CD4-positive, alpha-beta T cell treated with Interleukin-4 for 4 hours (primary cell): ENCODE measurements at regions not wholly inside any gene's neighbourhood (a gene's known extent, or its start where the extent isn't known, plus 50 kb on each side); places are given as distances from the start of the nearest gene placed in this dataset.

Experiments
- DNase-seq: peaks from one replicate; pipeline ENCODE4 v3.0.0-alpha.2; 2020

DNA sequence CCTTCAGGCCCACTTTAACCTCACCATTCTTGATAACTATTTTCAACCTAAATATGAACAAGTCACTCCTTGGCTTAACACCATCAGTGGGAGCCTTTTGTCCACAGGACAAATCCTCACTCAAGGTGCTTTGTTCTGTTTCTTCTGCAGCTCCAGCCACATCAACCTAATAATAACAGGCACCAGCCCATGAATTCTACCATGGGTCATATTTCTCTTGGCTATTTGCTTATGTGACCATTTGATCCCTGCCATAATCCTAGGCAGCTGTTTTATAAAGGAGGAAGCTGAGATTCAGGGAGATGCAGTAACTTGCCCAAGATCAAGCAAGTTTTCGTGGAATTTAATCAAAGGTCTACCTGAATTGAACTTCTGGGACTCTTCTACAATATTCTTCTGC is 561.3 kb downstream of the DHX35 start:
- DNase-seq, result no peak

GRCh38 chr20:39518654-39519053 is 556.5 kb downstream of the DHX35 start:
- DNase-seq, result no peak

DNA sequence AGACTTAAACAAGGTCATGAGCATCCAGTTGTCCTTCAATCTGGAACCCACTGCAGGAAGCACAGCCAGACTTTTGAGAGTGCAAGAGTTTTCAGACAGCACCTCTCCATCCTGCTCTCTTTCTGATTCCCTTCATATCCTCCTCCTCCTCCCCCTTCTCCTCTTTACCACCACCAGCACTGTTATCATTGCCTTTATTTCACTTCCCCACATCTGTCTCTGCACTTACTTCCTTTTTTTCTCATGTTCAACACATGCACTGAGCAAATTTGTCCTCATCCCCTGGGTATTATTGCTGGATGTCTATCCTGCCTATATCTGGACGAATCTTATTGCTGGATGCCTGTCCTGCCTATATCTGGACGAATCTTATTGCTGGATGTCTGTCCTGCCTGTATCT is 554.8 kb downstream of the DHX35 start:
- no peak for DNase-seq

DNA sequence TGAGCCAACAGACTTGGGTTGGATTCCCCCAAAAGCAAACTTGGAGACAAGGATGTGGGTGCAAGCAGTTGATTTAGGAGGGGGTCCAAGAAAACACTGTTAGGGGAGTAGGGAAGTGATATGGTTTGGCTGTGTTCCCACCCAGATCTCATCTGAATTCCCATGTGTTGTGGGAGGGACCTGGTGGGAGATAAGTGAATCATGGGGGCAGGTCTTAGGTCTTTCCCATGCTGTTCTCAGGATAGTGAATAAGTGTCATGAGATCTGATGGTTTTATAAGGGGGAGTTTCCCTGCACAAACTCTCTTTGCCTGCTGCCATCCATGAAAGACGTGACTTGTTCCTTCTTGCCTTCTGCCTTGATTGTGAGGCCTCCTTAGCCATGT is 542.6 kb downstream of the DHX35 start:
- no peak for DNase-seq

DNA sequence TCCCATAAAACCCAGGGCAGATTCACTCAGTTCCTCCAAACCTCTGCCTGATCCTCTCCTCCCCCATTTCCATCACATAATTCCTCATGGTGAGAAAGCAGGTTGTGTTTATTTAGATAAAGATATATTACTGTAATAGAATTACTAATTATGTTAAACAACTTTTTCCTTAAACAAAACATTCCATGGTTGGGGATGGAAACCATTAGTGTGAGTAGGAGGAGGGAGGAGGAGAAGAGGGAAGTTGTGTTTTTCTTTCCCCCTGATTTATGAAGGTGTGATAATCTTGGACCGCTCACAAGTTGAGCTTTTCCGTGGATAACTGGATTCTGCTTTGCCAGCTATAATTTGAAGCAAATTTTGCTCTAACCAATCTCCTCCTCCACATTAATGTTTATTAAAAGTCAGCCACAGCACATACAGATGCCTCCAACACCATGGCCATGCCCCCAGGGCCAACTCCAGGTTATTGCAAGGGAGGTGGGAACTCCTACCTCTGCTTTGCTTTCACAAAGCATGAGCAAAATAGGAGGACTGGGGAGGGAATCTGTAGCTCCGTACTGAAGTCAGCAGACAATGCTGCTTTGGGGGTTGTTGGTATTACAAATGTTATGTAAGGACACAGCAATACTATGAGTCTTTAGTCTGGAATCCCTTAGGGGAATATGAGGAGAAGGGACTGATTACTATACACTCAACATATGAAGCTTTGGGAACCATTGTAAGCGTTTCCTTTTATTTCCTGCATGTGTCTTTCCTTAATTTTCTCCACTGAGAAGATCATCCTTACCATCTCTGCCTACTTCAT is 542.0 kb downstream of the DHX35 start:
- DNase-seq, result no peak

GRCh38 chr20:39492223-39492797 is 530.2 kb downstream of the DHX35 start:
- DNase-seq, result no peak

- DNase-seq, result no peak
These were observed 529.6 kb downstream of the DHX35 start for GRCh38 chr20:39491711-39492110.

DNA sequence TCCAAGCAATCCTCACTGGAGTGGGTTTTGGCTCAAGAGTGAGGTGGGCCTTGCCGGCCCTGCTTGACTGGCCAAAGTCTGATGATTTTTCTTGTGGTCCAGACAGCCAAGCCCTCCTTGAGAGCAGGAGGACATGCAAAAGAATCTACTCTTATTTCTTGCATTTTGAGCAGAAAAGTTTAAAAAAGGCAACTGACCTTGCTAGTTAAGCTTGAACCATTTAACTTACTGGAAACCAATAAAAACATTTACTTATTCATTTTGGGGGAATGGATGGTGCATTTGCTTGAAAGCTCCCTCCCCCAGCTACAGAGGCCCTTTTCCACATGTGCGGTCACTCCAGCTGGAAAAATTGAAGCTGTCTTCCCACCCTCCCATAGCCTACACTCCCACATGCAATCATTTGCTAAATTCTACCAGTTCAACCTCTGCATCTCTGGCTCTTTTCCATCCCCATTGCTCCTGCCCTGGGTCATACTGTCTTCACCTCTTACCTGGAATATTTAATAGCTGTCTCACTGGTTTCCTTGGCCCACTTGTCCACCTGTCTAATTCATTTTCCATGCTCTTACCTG is 527.9 kb downstream of the DHX35 start:
- no peak for DNase-seq

GRCh38 chr20:39480276-39481043 is 518.3 kb downstream of the DHX35 start:
- DNase-seq, result no peak

DNA sequence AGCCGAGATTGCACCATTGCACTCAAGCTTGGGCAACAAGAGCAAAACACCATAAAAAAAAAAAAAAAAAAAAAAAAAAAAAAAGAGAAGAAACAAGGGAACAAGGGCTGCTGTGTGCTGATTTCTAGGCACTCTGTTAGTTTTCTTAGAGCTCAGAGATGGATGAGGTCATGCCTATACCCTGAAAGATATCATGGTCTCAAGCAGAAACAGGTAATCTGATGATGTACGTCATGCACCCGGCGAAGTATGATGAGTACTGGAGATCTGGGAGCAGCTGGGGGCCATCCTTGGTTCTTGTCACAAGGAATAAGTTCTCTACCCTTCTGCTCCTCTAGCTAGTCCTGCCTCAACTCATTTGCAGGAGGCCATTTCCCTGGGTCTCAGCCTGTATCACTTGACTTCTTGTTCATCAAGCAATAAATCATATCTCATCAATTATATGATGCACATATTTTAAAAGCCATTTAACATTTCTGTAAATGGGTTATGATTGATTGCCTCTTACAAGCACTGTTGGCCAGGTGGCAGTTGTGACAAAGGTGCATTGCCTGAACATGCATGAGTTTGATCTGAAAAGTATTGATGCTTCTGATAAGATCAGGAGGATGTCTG is 517.2 kb downstream of the DHX35 start:
- DNase-seq, result no peak

DNA sequence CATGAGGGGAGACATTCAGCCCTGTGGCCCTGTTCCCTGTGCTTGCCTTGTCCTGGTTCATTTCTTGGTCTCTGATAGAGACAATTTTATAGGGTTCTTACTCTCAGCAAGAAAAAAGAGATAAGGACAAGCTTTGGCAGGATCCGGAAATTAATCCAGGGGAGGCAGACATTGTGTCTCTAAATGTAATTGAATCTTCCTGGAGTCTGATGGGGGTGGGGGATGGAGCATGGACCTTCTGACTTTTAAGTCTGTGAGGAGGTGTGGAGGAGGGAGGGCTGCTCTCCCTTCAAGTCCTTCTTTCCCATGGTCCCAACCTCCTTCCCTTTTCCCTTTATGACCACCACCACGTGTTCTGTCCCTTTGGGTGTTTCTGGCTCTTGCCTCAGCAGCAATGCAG is 512.7 kb downstream of the DHX35 start:
- DNase-seq, result no peak

GRCh38 chr20:39473536-39473935 is 511.4 kb downstream of the DHX35 start:
- no peak for DNase-seq

DNA sequence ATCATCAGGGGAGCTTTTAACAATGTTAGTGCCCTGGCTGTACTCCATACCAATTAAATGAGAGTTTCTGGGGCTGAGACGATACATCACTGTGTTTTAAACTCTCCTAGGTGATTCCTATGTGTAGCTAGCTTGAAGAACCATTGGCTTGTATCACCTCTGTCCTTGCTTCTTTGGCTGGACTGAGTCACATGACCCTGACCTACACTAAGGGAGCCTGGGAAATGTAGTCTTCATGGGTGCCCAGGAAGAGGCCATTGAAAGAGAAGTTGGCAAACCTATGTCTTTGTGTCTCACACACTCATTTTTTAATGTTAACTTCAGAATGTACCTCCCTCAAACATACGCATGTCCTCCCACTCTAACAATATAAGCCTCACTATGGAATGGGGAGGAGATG is 506.6 kb downstream of the DHX35 start:
- DNase-seq, result no peak

GRCh38 chr20:39464238-39464637 is 502.1 kb downstream of the DHX35 start:
- DNase-seq, result no peak

- no peak for DNase-seq
These were observed 500.3 kb downstream of the DHX35 start for GRCh38 chr20:39462416-39462945.

GRCh38 chr20:39458452-39458851 is 496.3 kb downstream of the DHX35 start:
- DNase-seq, result no peak

- no peak for DNase-seq
These were observed 491.7 kb downstream of the DHX35 start for GRCh38 chr20:39453890-39454289.

DNA sequence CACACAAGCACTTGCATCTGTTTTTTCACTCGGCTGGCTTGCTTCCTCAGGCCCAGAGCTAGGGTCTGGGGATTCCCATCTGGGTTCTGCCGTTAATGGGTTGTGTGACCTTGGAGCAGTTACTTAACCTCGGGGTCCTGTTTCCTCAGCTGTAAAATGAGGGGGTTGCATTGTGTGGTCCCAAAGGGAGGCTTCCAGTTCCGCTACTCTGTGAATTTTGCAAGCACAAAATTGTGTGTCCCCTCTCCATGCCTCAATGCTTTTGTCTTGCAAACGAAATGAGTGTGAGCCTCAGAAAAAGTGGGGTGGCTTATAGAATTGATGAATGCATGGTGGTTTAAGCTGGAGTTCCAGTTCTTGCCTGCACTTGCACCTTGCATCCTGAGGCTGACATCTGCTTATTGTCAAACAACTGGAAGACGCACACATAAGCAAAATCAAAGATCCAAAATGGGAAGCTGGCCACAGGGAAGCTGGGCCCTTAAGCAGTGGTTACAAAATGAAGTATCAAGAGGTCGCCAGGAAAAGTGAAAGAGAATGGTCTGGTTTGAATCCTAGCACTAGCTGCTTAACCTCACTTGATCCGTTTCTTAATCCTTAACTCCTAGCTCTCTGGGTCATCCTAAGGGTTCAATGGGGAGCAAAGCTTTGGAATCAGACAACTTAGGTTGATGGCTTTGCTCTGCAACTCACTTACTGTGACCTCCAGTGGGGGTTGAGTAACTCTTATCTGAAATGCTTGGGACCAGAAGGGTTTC is 490.6 kb downstream of the DHX35 start:
- DNase-seq, result no peak

DNA sequence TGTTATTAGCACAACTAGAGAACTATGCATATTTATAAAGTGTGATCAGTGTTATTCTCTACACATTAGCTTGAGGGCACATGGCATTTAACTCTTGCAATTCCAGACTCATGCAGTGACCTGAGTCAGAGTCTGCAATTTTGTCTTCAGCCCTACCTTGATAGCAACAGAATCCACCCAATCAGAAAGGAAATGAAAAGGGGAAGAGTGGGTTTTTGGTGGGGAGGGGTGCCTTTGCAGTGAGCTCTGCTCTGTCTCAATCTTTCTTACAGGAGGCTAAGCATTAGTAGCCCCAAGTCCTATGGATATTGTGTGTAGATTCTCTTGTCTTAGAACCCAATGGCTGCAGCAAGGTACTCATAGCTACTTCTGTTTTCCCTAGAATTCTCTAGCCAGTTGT is 489.2 kb downstream of the DHX35 start:
- no peak for DNase-seq

- no peak for DNase-seq
These were observed 484.3 kb downstream of the DHX35 start for GRCh38 chr20:39446397-39446796.

DNA sequence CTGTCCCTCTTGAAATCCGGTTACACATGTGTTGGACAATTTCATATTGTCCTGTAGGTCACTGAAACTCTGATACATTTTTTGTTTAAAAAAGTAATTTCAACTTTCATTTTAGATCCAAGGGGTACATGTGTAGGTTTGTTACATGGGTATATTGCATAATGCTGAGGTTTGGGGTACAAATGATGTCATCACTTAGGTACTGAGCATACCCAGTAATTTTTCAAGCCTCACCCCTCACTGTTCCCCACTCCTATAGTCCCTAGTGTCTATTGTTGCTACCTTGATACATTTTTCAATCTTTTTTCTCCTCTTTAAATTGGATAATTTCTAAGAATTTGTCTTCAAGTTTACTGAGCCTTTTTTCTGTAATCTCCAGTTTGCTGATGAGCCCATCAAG is 483.0 kb downstream of the DHX35 start:
- no peak for DNase-seq

DNA sequence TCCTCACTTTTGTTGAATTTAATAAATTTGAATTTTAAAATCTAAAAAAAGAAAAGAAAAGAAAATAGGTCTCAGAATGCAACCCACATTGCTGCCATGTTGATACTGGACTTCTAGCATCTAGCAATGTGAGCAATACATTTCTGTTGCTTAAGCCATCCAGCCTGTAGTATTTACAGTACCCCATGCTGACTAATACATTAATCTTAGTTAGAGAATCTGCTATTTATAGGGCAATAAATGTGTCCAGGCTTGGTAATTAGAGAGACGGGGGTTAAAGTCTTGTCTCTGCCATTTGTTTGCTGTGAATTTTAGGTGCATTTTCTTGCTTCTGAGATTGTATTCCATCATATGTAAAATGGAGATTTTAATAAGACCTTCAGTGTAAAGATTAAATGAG is 471.3 kb downstream of the DHX35 start:
- DNase-seq, result no peak
